Kidney epithelial cell (primary cell): ENCODE measurements at regions not wholly inside any gene's neighbourhood (a gene's known extent, or its start where the extent isn't known, plus 50 kb on each side); places are given as distances from the start of the nearest gene placed in this dataset.

ENCODE experiments used
- DNase-seq: peaks from one replicate; pipeline ENCODE4 v3.0.0-alpha.2; 2010; ENCODE audit warnings: low read depth
- H3K27me3 ChIP-seq: 2 replicates; pipeline ENCODE4 v1.6.0; 2011; ENCODE audit warnings: low read length; ENCODE audit not compliant: control insufficient read depth, insufficient read depth
- H3K36me3 ChIP-seq: 2 replicates; pipeline ENCODE4 v1.5.1; 2011; ENCODE audit warnings: low read length; ENCODE audit not compliant: control insufficient read depth, insufficient read depth
- H3K4me3 ChIP-seq: 2 replicates; pipeline ENCODE4 v1.5.1; 2011; ENCODE audit warnings: low read depth, mild to moderate bottlenecking, control low read depth, low read length
- TF ChIP-seq, protein P1 (sequence below): IDR thresholded peaks from 2 replicates; pipeline ENCODE4 v1.5.1; 2011; ENCODE audit warnings: mild to moderate bottlenecking, moderate library complexity, low read length, control low read depth, inconsistent platforms; ENCODE audit not compliant: insufficient read depth, poor library complexity, severe bottlenecking

GRCh38 chr16:6095414-6095813, 997.8 kb upstream of the EEF2KMT start:
- TF ChIP-seq, protein P1, sequence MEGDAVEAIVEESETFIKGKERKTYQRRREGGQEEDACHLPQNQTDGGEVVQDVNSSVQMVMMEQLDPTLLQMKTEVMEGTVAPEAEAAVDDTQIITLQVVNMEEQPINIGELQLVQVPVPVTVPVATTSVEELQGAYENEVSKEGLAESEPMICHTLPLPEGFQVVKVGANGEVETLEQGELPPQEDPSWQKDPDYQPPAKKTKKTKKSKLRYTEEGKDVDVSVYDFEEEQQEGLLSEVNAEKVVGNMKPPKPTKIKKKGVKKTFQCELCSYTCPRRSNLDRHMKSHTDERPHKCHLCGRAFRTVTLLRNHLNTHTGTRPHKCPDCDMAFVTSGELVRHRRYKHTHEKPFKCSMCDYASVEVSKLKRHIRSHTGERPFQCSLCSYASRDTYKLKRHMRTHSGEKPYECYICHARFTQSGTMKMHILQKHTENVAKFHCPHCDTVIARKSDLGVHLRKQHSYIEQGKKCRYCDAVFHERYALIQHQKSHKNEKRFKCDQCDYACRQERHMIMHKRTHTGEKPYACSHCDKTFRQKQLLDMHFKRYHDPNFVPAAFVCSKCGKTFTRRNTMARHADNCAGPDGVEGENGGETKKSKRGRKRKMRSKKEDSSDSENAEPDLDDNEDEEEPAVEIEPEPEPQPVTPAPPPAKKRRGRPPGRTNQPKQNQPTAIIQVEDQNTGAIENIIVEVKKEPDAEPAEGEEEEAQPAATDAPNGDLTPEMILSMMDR: no peak
- H3K4me3 ChIP-seq: no peak overlapping the region
- H3K27me3 ChIP-seq: no peaks in the 10 kb centered on the region
- no peak for DNase-seq
- H3K36me3 ChIP-seq: no peaks in the 10 kb centered on the region

- TF ChIP-seq, protein P1: no peak
- DNase-seq: no peak
- Histone ChIP-seq H3K36me3 (no peaks in the 10 kb centered on the region), H3K4me3 (no peak overlapping the region), H3K27me3 (no peaks in the 10 kb centered on the region)
These were observed 993.4 kb upstream of the EEF2KMT start for GRCh38 chr16:6091021-6091420.

GRCh38 chr16:6081320-6081976, 983.9 kb upstream of the EEF2KMT start:
- H3K4me3 ChIP-seq: no peak overlapping the region
- TF ChIP-seq, protein P1: peak; percentile 65
- no peaks in the 10 kb centered on the region for H3K27me3 ChIP-seq
- no peaks in the 10 kb centered on the region for H3K36me3 ChIP-seq
- DNase-seq: peak; percentile 1

- TF ChIP-seq, protein P1: no peak
- H3K27me3 ChIP-seq: no peaks in the 10 kb centered on the region
- H3K36me3 ChIP-seq: no peaks in the 10 kb centered on the region
- DNase-seq: no peak
- no peak overlapping the region for H3K4me3 ChIP-seq
These were observed 979.0 kb upstream of the EEF2KMT start for GRCh38 chr16:6076631-6077030.

DNA sequence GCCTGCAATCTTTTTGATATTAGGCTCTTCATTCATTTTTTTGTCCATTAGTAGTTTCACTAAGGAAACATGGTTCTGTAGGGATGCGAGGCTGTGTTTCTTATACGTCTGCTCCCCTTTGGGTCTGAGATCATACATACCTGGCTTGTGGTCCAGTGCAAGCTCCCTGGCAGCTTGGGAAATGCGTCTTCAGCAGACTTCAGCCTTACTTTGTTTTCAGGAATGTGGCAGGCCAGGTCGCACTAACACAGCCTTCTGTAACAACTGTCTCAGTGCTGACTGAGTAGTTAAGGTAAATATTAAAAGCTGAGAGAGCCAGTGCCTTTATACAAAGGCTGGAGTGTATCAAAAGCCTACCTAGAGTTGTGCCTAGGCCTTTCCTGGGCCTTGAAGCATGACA, 970.5 kb upstream of the EEF2KMT start:
- Histone ChIP-seq H3K4me3 (no peak overlapping the region), H3K36me3 (no peaks in the 10 kb centered on the region), H3K27me3 (no peaks in the 10 kb centered on the region)
- TF ChIP-seq, protein P1: no peak
- DNase-seq: no peak

DNA sequence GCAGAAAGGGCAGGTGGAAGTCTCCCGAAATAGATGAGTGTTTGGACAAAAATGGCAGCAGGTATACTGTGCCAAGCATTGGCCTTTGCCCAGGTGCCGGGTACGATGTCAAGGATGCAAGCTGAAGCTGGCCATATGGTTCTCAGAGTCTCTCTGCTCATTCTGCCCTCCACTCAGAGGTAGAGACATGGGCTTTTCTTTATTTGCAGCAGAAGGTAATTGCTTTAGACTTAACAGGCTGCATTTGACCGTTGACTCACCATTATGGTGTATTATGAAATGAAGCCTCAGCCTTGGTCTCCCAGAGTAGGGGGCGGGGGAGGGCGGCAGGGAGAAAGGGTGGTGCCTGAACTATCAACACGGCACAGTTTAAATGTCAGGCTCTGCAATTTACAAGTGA, 969.1 kb upstream of the EEF2KMT start:
- DNase-seq: no peak
- Histone ChIP-seq H3K36me3 (no peaks in the 10 kb centered on the region), H3K4me3 (no peak overlapping the region), H3K27me3 (no peaks in the 10 kb centered on the region)
- TF ChIP-seq, protein P1: no peak
